Subcutaneous abdominal adipose tissue (tissue), 5 donors: ENCODE measurements at regions not wholly inside any gene's neighbourhood (a gene's known extent, or its start where the extent isn't known, plus 50 kb on each side); places are given as distances from the start of the nearest gene placed in this dataset.

Experiments used
- H3K27ac ChIP-seq: one replicate; pipeline ENCODE4 v1.7.0; 2013; ENCODE audit warnings: low read depth, mild to moderate bottlenecking, inconsistent platforms, low read length, moderate library complexity
- H3K27me3 ChIP-seq, 5 donors: one replicate each; pipeline ENCODE4 v1.7.0; 2013; ENCODE audit warnings: low read length in 5 of 5, inconsistent platforms in 1 of 5; ENCODE audit not compliant: control insufficient read depth in 5 of 5, insufficient read depth in 4 of 5
- H3K36me3 ChIP-seq, 5 donors: one replicate each; pipeline ENCODE4 v1.7.0; 2013; ENCODE audit warnings: low read length in 5 of 5; ENCODE audit not compliant: control insufficient read depth in 5 of 5, insufficient read depth in 5 of 5
- H3K4me1 ChIP-seq, 5 donors: one replicate each; pipeline ENCODE4 v1.7.0; 2013; ENCODE audit warnings: low read length in 5 of 5, mild to moderate bottlenecking in 3 of 5, moderate library complexity in 1 of 5; ENCODE audit not compliant: control insufficient read depth in 5 of 5, insufficient read depth in 5 of 5
- H3K4me3 ChIP-seq, 5 donors: one replicate each; pipeline ENCODE4 v1.7.0; 2013; ENCODE audit warnings: low read length in 5 of 5, low read depth in 1 of 5
- H3K9ac ChIP-seq, 5 donors: one replicate each; pipeline ENCODE4 v1.7.0; 2013; ENCODE audit warnings: low read length in 5 of 5, mild to moderate bottlenecking in 4 of 5, moderate library complexity in 3 of 5
- H3K9me3 ChIP-seq, 5 donors: one replicate each; pipeline ENCODE4 v1.7.0; 2013; ENCODE audit warnings: low read length in 5 of 5; ENCODE audit not compliant: control insufficient read depth in 5 of 5
- donor health status: healthy.
- donor health status: healthy.
- donor health status: healthy.
- donor health status: healthy.
- donor health status: healthy.

DNA sequence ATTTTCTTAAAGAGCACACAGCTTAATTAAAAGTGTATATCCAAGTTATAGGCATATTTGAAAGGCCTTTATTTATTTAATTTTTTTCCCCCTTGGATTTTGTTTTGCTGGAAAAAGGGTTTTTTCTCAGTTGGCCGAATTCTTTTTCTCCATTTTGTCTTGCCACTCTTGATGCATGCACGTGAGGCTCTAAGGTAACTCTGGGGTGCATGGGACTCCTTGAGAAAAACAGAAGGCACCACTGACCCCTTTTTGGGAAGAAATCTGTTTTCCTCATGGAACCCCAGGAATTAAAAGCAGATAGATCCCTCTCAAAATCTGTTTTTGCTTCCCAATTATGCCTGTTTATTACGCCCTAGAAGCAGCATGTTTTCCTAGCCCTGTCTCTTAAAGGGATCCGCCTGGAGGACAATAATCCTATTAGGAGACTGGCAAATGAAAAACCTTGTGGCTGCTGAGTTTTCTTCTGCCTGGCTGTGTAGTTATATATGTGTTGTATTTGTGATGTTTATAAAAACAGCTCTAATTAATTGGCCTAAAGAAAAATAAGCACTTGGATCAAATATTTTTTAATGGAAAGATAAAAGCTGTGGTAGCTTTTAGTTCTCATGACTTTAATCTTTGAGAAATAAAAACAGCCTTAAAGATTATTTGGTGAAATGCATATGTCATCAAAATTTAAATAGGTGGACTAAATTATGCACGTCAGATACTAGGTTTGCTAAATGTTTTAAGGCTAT lies 435.1 kb upstream of the CDH9 start:
- no peak overlapping the region for H3K27ac ChIP-seq
- H3K27me3 ChIP-seq: no peaks in the 10 kb centered on the region
- H3K9ac ChIP-seq: no peak overlapping the region
- H3K4me1 ChIP-seq: no peaks in the 10 kb centered on the region
- H3K4me3 ChIP-seq: no peak overlapping the region
- H3K36me3 ChIP-seq: no peaks in the 10 kb centered on the region
- peaks cover 3 to 26% (median 14%) of the 10 kb centered on the region in 5 donors for H3K9me3 ChIP-seq

DNA sequence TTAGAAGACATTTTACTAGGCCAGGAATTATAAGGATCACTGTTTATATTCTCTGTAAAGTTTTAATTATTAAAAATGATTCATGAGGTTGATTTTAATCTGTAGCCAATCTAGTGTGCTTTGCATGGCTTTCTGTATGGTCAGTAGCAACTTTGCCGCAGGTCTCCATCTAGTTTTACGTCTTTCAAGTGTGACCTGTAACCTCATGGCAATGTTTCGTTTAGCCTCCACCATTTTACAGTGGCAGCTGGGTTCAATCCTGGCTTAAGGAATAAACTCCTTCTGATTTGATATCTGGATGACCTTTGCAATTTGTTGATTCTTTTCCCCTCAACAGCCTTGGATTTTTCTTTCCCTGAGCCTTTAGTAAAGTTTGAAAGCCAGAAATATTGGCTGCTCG lies 434.5 kb upstream of the CDH9 start:
- H3K27ac ChIP-seq: no peak overlapping the region
- no peak overlapping the region for H3K4me3 ChIP-seq
- H3K9ac ChIP-seq: no peak overlapping the region
- no peaks in the 10 kb centered on the region for H3K36me3 ChIP-seq
- H3K27me3 ChIP-seq: no peaks in the 10 kb centered on the region
- H3K4me1 ChIP-seq: no peaks in the 10 kb centered on the region
- H3K9me3 ChIP-seq: peaks cover 3 to 26% (median 14%) of the 10 kb centered on the region in 5 donors

DNA sequence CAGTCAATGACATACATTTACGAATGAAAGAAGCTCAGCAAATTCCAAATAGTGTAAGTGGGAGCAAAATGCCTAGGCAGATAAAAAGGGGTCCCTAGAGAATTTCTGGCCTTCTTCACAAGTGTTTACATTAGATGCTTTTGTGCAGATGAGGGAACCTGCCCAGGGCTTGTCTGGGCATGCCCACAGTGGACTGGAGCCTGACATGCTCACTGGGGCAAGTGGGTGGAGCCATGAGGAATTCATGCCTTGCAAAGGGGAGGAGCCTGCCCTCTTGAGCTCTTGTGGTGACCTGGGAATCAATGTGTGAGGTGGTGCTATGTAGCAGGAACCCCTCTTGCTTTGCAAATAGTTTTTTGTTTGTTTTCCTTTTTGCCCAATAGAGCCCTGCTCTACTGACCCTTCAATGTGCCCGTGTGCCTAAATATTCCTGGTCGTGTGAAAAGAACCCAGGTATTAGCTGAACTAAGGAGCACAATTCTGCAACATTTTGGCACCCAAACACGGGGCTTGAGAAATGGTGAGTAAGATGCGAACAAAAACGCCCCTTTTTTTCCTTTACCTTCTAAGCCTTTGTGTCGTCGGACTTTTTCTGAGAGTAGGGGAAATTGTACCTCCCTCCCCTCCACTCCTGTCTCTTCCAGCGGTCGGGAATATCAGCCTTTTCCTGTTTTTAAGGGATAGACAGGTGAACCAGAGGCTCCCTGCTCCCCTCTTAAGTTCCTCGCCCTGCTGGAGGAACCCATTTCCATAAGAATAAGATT lies 433.8 kb upstream of the CDH9 start:
- Histone ChIP-seq H3K36me3 (no peaks in the 10 kb centered on the region), H3K9ac (no peak overlapping the region), H3K4me3 (no peak overlapping the region), H3K9me3 (peaks cover 3 to 21% (median 10%) of the 10 kb centered on the region in 5 donors), H3K27ac (no peak overlapping the region), H3K27me3 (no peaks in the 10 kb centered on the region), H3K4me1 (no peaks in the 10 kb centered on the region)

DNA sequence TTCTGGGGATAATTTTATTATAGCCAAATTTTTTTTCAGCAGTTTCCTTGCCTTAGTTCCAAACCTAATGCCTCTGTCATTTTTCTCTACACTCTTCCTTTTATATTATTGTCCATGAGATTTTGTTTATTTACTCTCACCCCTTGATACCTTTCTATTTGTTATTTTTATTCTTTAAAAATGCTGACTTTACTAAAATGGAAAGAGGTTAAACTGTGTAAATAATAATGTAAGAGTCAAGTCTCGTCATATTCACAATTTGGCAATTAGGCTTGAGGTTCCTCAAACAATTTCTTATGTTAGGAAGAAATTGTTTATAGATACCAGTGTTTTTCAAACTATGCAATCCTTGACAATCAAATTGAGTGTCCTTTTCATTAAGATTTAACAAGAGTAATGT lies 428.6 kb upstream of the CDH9 start:
- Histone ChIP-seq H3K9me3 (peaks cover 0 to 3% (median 0%) of the 10 kb centered on the region in 5 donors), H3K4me1 (no peaks in the 10 kb centered on the region), H3K4me3 (no peak overlapping the region), H3K36me3 (no peaks in the 10 kb centered on the region), H3K27ac (no peak overlapping the region), H3K9ac (no peak overlapping the region), H3K27me3 (no peaks in the 10 kb centered on the region)

DNA sequence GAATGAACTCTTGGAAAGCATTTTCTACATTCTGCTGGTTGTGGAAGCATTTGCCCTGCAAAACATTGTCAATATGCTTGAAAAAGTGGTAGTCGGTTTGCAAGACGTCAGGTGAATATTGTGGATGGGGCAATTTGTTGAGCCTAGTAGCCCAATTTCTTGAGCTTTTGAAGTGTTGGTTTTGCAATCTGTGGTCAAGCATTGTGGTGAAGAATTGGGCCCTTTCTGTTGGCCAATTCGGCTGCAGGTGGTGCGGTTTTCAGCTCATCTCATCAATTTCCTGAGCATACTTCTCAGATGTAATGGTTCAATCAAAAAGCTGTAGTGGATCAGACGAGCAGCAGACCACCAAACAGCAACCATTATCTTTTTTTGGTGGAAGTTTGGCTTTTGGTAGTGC lies 426.8 kb upstream of the CDH9 start:
- H3K9me3 ChIP-seq: peaks cover 0 to 3% (median 0%) of the 10 kb centered on the region in 5 donors

DNA sequence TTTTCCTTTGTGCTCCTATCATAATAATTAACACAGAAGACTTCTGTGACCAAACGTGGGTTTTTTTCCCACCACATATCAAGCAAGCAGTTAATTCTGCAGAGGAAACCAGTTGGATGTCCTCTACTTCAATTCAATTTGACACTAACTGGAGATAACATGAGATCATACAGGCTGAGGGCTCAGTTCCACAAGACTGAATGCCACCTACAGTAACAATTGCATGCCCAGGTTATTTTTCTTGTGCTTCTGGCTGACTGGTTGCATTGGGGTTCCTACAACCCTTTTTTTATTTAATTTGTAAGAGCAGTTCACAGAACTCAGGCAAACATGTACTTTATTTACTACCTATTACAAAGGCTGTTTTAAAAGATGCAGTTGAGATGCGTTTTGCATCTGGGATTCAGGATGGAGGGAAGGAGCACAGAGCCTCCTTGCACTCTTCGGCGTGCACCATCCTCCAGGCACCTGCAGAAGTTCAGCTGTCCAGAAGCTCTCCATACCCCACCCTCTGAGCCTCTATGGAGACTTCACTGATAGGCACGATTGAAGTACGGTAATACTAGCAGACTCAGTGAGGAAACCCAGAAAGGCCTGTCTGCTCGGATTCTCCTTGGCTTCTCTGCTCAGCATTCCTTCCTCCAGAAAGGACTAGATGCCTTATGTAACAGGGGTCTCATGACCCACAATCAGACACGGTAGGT lies 425.2 kb upstream of the CDH9 start:
- Histone ChIP-seq H3K4me1 (no peaks in the 10 kb centered on the region), H3K27me3 (no peaks in the 10 kb centered on the region), H3K9me3 (peaks cover 0 to 3% (median 2%) of the 10 kb centered on the region in 5 donors), H3K4me3 (no peak overlapping the region), H3K36me3 (no peaks in the 10 kb centered on the region), H3K9ac (no peak overlapping the region), H3K27ac (no peak overlapping the region)

More for the DNA sequence above, 426.8 kb upstream of the CDH9 start:
- no peak overlapping the region for H3K27ac ChIP-seq
- no peaks in the 10 kb centered on the region for H3K4me1 ChIP-seq
- no peak overlapping the region for H3K4me3 ChIP-seq
- H3K36me3 ChIP-seq: no peaks in the 10 kb centered on the region
- H3K9ac ChIP-seq: no peak overlapping the region
- no peaks in the 10 kb centered on the region for H3K27me3 ChIP-seq

DNA sequence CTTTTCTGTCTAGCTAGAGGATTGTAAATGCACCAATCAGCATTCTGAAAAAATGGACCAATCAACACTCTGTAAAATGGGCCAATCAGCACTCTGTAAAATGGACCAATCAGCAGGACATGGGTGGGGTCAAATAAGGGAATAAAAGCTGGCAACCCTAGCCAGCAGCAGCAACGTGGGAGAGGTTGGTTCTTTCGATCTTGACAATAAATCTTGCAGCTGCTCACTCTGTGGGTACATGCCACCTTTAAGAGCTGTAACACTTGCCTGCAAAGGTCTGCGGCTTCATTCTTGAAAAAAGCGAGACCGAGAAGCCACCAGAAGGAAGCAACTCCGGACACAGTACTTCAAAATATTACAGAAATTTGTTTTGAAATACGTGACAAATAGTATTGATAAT lies 424.6 kb upstream of the CDH9 start:
- H3K4me1 ChIP-seq: no peaks in the 10 kb centered on the region
- H3K4me3 ChIP-seq: no peak overlapping the region
- H3K9me3 ChIP-seq: peaks cover 0 to 4% (median 2%) of the 10 kb centered on the region in 5 donors
- H3K27ac ChIP-seq: no peak overlapping the region
- H3K27me3 ChIP-seq: no peaks in the 10 kb centered on the region
- no peak overlapping the region for H3K9ac ChIP-seq
- H3K36me3 ChIP-seq: no peaks in the 10 kb centered on the region

DNA sequence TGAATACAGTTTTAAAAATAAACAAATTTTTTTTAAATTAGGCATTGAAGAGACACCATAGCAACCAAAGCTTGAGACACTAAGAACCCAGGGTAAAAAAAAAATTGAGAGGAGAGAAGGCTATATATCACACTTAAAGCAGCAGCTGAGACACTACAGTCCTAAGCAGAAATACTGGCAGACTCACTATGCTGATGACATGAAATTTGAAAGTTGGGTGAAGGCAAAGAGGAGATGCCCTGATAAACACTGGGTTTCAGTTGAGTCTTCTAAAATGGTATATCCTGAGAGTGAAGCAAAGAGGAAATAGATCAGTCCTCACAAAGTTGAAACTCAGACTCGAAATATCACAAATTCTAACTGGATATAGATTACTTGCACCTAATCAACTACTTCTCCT lies 419.9 kb upstream of the CDH9 start:
- no peaks in the 10 kb centered on the region for H3K36me3 ChIP-seq
- H3K9me3 ChIP-seq: peaks cover 0 to 4% (median 0%) of the 10 kb centered on the region in 5 donors
- H3K27ac ChIP-seq: no peak overlapping the region
- H3K9ac ChIP-seq: no peak overlapping the region
- no peaks in the 10 kb centered on the region for H3K4me1 ChIP-seq
- no peaks in the 10 kb centered on the region for H3K27me3 ChIP-seq
- no peak overlapping the region for H3K4me3 ChIP-seq

DNA sequence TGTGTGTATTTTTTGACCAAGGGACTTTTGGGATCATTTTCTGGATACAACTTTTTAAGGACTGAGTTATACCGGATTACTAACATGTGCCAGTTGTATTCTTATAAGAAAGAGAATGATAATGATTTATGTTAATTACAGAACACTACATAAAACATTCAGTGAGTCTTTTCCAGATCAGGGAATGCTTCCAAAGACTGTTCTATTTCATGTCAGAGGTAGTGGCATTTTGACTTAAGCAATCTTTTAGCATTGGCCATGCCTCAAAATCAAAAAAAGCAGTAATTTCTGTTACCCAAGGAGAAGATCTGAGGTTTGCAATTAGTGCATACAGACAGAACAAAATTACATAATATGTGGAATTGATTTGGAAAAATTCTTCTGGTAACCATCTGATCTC lies 413.0 kb upstream of the CDH9 start:
- no peak overlapping the region for H3K4me3 ChIP-seq
- peaks cover 0 to 11% (median 7%) of the 10 kb centered on the region in 5 donors for H3K9me3 ChIP-seq
- H3K4me1 ChIP-seq: no peaks in the 10 kb centered on the region
- no peaks in the 10 kb centered on the region for H3K27me3 ChIP-seq
- no peaks in the 10 kb centered on the region for H3K36me3 ChIP-seq
- no peak overlapping the region for H3K9ac ChIP-seq
- no peak overlapping the region for H3K27ac ChIP-seq

DNA sequence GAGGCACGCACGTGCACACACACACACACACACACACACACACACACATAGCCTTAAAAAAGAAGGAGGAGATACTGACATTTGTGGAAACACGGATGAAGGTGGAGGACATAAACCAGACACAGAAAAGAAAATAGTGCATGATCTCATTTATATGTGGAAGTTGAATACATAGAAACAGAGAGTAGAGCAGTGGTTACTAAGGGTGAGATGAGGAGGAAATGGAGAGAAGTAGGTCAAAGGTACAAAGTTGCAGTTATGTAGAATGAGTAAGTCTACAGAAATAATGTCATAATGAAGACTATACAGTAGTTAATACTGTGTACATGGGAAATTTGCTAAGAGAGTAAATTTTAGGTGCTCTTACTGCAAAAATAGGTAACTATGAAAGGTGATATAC lies 412.2 kb upstream of the CDH9 start:
- H3K4me3 ChIP-seq: no peak overlapping the region
- H3K9me3 ChIP-seq: peaks cover 0 to 11% (median 7%) of the 10 kb centered on the region in 5 donors
- no peak overlapping the region for H3K9ac ChIP-seq
- no peaks in the 10 kb centered on the region for H3K4me1 ChIP-seq
- no peak overlapping the region for H3K27ac ChIP-seq
- no peaks in the 10 kb centered on the region for H3K36me3 ChIP-seq
- H3K27me3 ChIP-seq: no peaks in the 10 kb centered on the region
